ENCODE measurements at regions not wholly inside any gene's neighbourhood (a gene's known extent, or its start where the extent isn't known, plus 50 kb on each side); places are given as distances from the start of the nearest gene placed in this dataset.

DNA sequence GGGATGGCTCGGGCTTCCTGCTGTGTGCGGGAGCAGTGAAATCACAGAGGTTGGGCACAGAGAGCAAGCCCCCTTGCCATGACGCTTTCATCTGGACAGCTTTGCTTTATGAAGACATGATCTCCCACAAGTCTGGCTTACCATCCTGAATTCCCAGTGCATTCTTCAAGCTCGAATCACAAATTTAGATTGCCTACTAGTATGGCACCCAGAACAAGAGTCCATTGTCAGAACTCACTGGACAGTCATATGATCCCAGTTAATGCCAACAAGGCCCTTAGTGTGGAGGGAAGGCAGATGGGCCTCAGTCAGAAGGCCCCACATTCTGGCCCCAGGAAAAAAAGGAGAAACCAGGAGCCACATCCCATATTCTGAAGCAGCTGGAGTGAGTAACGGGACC lies 147.3 kb upstream of the FOXQ1 start:
- BruUV-seq (replicated peaks) = no TSS peak

More for the DNA sequence above, 147.3 kb upstream of the FOXQ1 start:
- ChIA-PET RAD21 (ENCODE audit: unreplicated experiment) (no interaction called here), SMC1A (ENCODE audit: uncharacterized antibody, unreplicated experiment) (no interaction called here), CTCF (no interaction called here), POLR2A (no interaction called here)
- no peak overlapping the region for H2AFZ ChIP-seq (ENCODE audit: control insufficient read depth, low read depth, low read length)
- no peak overlapping the region for H3K9ac ChIP-seq (ENCODE audit: control insufficient read depth, insufficient read depth, low read length)
- WGBS (ENCODE audit: insufficient coverage, insufficient replicate concordance, low lambda C conversion rate, missing lambda C conversion rate) = 38% methylated on average over 5 of the region's 5 CpGs
- TF ChIP-seq CEBPB (IDR thresholded peaks at IDR 0.05; ENCODE audit: borderline replicate concordance in 1 of 2, low read depth in 2 of 2, low read length in 2 of 2) (no peak), SUZ12 (IDR thresholded peaks at IDR 0.05; ENCODE audit: unreplicated experiment) (no peak), ZNF384 (IDR thresholded peaks at IDR 0.05; ENCODE audit: borderline replicate concordance, low read depth, low read length) (no peak), LARP7 (IDR thresholded peaks at IDR 0.05) (no peak), CBX3 (IDR thresholded peaks at IDR 0.05; ENCODE audit: borderline replicate concordance, low read depth) (no peak), PBX3 (IDR thresholded peaks at IDR 0.05; ENCODE audit: insufficient replicate concordance, low read depth, low read length) (no peak), FOS (IDR thresholded peaks at IDR 0.05; ENCODE audit: borderline replicate concordance, extremely low read depth, insufficient read length) (no peak), SKIL (IDR thresholded peaks at IDR 0.05; ENCODE audit: low read depth, poor library complexity, severe bottlenecking) (no peak), BACH1 (IDR thresholded peaks at IDR 0.05; ENCODE audit: borderline replicate concordance) (no peak), NBN (IDR thresholded peaks at IDR 0.05) (no peak), RBBP5 (conservative IDR thresholded peaks at IDR 0.05) (no peak)
- TF ChIP-seq, protein P1, sequence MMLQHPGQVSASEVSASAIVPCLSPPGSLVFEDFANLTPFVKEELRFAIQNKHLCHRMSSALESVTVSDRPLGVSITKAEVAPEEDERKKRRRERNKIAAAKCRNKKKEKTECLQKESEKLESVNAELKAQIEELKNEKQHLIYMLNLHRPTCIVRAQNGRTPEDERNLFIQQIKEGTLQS (IDR thresholded peaks at IDR 0.05; ENCODE audit: borderline replicate concordance, extremely low read depth, low read depth, low read length) = no peak
- TF ChIP-seq, protein P2, sequence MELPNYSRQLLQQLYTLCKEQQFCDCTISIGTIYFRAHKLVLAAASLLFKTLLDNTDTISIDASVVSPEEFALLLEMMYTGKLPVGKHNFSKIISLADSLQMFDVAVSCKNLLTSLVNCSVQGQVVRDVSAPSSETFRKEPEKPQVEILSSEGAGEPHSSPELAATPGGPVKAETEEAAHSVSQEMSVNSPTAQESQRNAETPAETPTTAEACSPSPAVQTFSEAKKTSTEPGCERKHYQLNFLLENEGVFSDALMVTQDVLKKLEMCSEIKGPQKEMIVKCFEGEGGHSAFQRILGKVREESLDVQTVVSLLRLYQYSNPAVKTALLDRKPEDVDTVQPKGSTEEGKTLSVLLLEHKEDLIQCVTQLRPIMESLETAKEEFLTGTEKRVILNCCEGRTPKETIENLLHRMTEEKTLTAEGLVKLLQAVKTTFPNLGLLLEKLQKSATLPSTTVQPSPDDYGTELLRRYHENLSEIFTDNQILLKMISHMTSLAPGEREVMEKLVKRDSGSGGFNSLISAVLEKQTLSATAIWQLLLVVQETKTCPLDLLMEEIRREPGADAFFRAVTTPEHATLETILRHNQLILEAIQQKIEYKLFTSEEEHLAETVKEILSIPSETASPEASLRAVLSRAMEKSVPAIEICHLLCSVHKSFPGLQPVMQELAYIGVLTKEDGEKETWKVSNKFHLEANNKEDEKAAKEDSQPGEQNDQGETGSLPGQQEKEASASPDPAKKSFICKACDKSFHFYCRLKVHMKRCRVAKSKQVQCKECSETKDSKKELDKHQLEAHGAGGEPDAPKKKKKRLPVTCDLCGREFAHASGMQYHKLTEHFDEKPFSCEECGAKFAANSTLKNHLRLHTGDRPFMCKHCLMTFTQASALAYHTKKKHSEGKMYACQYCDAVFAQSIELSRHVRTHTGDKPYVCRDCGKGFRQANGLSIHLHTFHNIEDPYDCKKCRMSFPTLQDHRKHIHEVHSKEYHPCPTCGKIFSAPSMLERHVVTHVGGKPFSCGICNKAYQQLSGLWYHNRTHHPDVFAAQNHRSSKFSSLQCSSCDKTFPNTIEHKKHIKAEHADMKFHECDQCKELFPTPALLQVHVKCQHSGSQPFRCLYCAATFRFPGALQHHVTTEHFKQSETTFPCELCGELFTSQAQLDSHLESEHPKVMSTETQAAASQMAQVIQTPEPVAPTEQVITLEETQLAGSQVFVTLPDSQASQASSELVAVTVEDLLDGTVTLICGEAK (IDR thresholded peaks at IDR 0.05; ENCODE audit: borderline replicate concordance) = no peak
- H3K4me3 ChIP-seq = no peak overlapping the region
- H3K9me3 ChIP-seq (replicated peaks; ENCODE audit: control insufficient read depth, insufficient read depth, low read length) = no peaks in the 10 kb centered on the region
- H3K4me1 ChIP-seq (ENCODE audit: control insufficient read depth, insufficient read depth, low read length) = no peaks in the 10 kb centered on the region
- H3K79me2 ChIP-seq (ENCODE audit: control insufficient read depth, insufficient read depth, low read length) = no peaks in the 10 kb centered on the region
- ATAC-seq (no peak), FAIRE-seq (no peak), DNase-seq (ENCODE audit: low read depth, low spot score) (no peak)
- no peak overlapping the region for H3K27ac ChIP-seq (ENCODE audit: control insufficient read depth, insufficient read depth)
- no peaks in the 10 kb centered on the region for H4K20me1 ChIP-seq (ENCODE audit: control insufficient read depth, insufficient read depth)
- in situ Hi-C loops (cut with MboI) (no loop called here), intact Hi-C loops (cut with micrococcal nuclease; ENCODE audit: unreplicated experiment) (no loop called here)
- no peaks in the 10 kb centered on the region; a peak in 1 of 4 replicates for H3K27me3 ChIP-seq (replicated peaks in 1 of 2; ENCODE audit: control insufficient read depth in 2 of 2, insufficient read depth in 2 of 2, low read length in 1 of 2)
- no peaks in the 10 kb centered on the region for H3K36me3 ChIP-seq (ENCODE audit: control insufficient read depth in 2 of 2, insufficient read depth in 2 of 2, low read length in 1 of 2)
- no peak overlapping the region for H3K4me2 ChIP-seq (ENCODE audit: control insufficient read depth, insufficient read depth)

Data from GM12878 (cell line).